SK-N-SH (cell line): ENCODE measurements at regions not wholly inside any gene's neighbourhood (a gene's known extent, or its start where the extent isn't known, plus 50 kb on each side); places are given as distances from the start of the nearest gene placed in this dataset.

Source experiments
- CTCF ChIA-PET: fragments of 300-600, 350-600 bp; formaldehyde crosslinking; extraction: SDS; loops from one replicate; lab custom pipeline; 2021; lab: Yijun Ruan, JAX
- POLR2A ChIA-PET: fragments of 350-600 bp; sonication (Branson Sonifier 250); formaldehyde crosslinking; extraction: SDS; loops from one replicate; lab custom pipeline; 2020; ENCODE audit warnings: antibody characterized with exemption, inconsistent platforms; lab: Yijun Ruan, JAX
- DNase-seq: peaks from one replicate; pipeline ENCODE4 v3.0.0; 2012
- H2AFZ ChIP-seq: fragments of 200-600 bp; sonication (generic); 2 replicates; pipeline ENCODE4 v1.8.1; 2016; ENCODE audit warnings: antibody characterized with exemption, mild to moderate bottlenecking, low read depth
- H3F3A ChIP-seq: fragments of 200-600 bp; sonication (generic); replicated peaks from 2 replicates; pipeline ENCODE3; 2016; ENCODE audit warnings: antibody characterized with exemption, mild to moderate bottlenecking; ENCODE audit not compliant: insufficient read depth
- H3K27ac ChIP-seq, 2 experiments: fragments of 200-500 bp in 1 of 2; fragments of 200-600 bp in 1 of 2; sonication (Bioruptor generic) in 1 of 2; sonication (generic), shearing (Covaris generic) in 1 of 2; 2 replicates each; pipeline versions ENCODE4 v1.5.1 to v1.6.1; 2014 to 2016; ENCODE audit warnings: low read depth in 2 of 2, inconsistent platforms in 1 of 2, low read length in 1 of 2, mild to moderate bottlenecking in 1 of 2, mixed read lengths in 1 of 2
- H3K27me3 ChIP-seq: fragments of 200-600 bp; sonication (generic), shearing (Covaris generic); 2 replicates; pipeline ENCODE4 v1.6.1; 2016; ENCODE audit warnings: mixed run types; ENCODE audit not compliant: insufficient read depth
- H3K36me3 ChIP-seq, 2 experiments: fragments of 200-500 bp in 1 of 2; fragments of 200-600 bp in 1 of 2; sonication (Bioruptor generic) in 1 of 2; sonication (generic) in 1 of 2; replicated peaks in 1 of 2; 2 replicates each; pipeline versions ENCODE3 to v1.5.1; 2014 to 2016; ENCODE audit warnings: low read length in 1 of 2, mild to moderate bottlenecking in 1 of 2; ENCODE audit not compliant: insufficient read depth in 2 of 2, control insufficient read depth in 1 of 2
- H3K4me1 ChIP-seq, 2 experiments: fragments of 200-500 bp in 1 of 2; fragments of 200-600 bp in 1 of 2; sonication (Bioruptor generic) in 1 of 2; sonication (generic), shearing (Covaris generic) in 1 of 2; 2 replicates each; pipeline versions ENCODE4 v1.5.1 to v1.6.1; 2014 to 2016; ENCODE audit warnings: low read depth in 1 of 2, low read length in 1 of 2, mixed run types in 1 of 2; ENCODE audit not compliant: insufficient read depth in 2 of 2, control insufficient read depth in 1 of 2
- H3K4me2 ChIP-seq: fragments of 200-600 bp; sonication (generic), shearing (Covaris generic); 2 replicates; pipeline ENCODE4 v1.6.1; 2017; ENCODE audit warnings: mixed run types
- H3K4me3 ChIP-seq, 2 experiments: fragments of 200-500 bp in 1 of 2; fragments of 200-600 bp in 1 of 2; sonication (Bioruptor generic) in 1 of 2; sonication (generic), shearing (Covaris generic) in 1 of 2; 2 replicates each; pipeline versions ENCODE4 v1.5.1 to v1.8.1; 2014 to 2016; ENCODE audit warnings: low read depth in 2 of 2, inconsistent platforms in 1 of 2, low read length in 1 of 2, mild to moderate bottlenecking in 1 of 2, mixed read lengths in 1 of 2, moderate library complexity in 1 of 2
- H3K79me2 ChIP-seq: fragments of 200-600 bp; sonication (generic); 2 replicates; pipeline ENCODE4 v1.8.1; 2017; ENCODE audit warnings: mild to moderate bottlenecking; ENCODE audit not compliant: insufficient read depth
- H3K9ac ChIP-seq: fragments of 200-600 bp; sonication (generic); 2 replicates; pipeline ENCODE4 v1.6.1; 2017; ENCODE audit warnings: mixed run types
- H3K9me2 ChIP-seq: fragments of 200-600 bp; sonication (generic); 2 replicates; pipeline ENCODE4 v1.6.1; 2017; ENCODE audit warnings: mixed run types
- H3K9me3 ChIP-seq: fragments of 200-600 bp; sonication (generic); 2 replicates; pipeline ENCODE4 v1.6.1; 2017; ENCODE audit warnings: mixed run types, mild to moderate bottlenecking, moderate library complexity
- H4K20me1 ChIP-seq: fragments of 200-600 bp; sonication (generic); 2 replicates; pipeline ENCODE4 v1.6.1; 2017; ENCODE audit warnings: mild to moderate bottlenecking, mixed run types; ENCODE audit not compliant: insufficient read depth
- CHD2 ChIP-seq: fragments of 150-350 bp; IDR thresholded peaks from 2 replicates; pipeline ENCODE4 v1.6.1; 2018; ENCODE audit warnings: low read length; ENCODE audit not compliant: partially characterized antibody
- CTCF ChIP-seq: fragments of 200-600 bp; sonication (generic); IDR thresholded peaks from 2 replicates; pipeline ENCODE4 v1.6.1; 2017; ENCODE audit warnings: antibody characterized with exemption, mild to moderate bottlenecking, moderate library complexity
- GABPA ChIP-seq: IDR thresholded peaks from 2 replicates; pipeline ENCODE4 v1.4.0; 2012; ENCODE audit warnings: low read depth, mild to moderate bottlenecking
- GATA2 ChIP-seq: sonication (generic); formaldehyde crosslinking; IDR thresholded peaks from 2 replicates; pipeline ENCODE4 v1.5.0; 2020; ENCODE audit warnings: mild to moderate bottlenecking, missing genetic modification reagents
- MXI1 ChIP-seq: IDR thresholded peaks from 2 replicates; pipeline ENCODE4 v1.6.1; 2012; ENCODE audit warnings: mild to moderate bottlenecking, low read depth, low read length, improper control_type of control experiment
- NRF1 ChIP-seq: IDR thresholded peaks from 2 replicates; pipeline ENCODE4 v1.6.1; 2012; ENCODE audit warnings: low read depth, mild to moderate bottlenecking, low read length
- PBX3 ChIP-seq: IDR thresholded peaks from 2 replicates; pipeline ENCODE4; 2012
- POLR2AphosphoS5 ChIP-seq: IDR thresholded peaks from 2 replicates; pipeline ENCODE4 v1.6.1; 2012; ENCODE audit warnings: low read depth, low read length
- TAF1 ChIP-seq: IDR thresholded peaks from 2 replicates; pipeline ENCODE4 v1.6.1; 2012; ENCODE audit warnings: low read depth, mild to moderate bottlenecking, low read length, moderate library complexity, borderline replicate concordance
- TEAD4 ChIP-seq: IDR thresholded peaks from 2 replicates; pipeline ENCODE4 v1.4.0; 2012; ENCODE audit warnings: mild to moderate bottlenecking, borderline replicate concordance; ENCODE audit not compliant: insufficient read depth
- ZBTB33 ChIP-seq: IDR thresholded peaks from 2 replicates; pipeline ENCODE4 v1.4.0; 2012; ENCODE audit warnings: low read depth, borderline replicate concordance
- WGBS: methylation state at CpG from one replicate; pipeline ENCODE4 v1.1.6; 2017; ENCODE audit warnings: low lambda C conversion rate; 5-methylcytosine and 5-hydroxymethylcytosine counted together

GRCh38 chr2:18077231-18077630 lies 198.8 kb downstream of the KCNS3 start:
- Histone ChIP-seq H3K4me2 (no peak overlapping the region), H3K9me2 (no peaks in the 10 kb centered on the region), H3F3A (no peaks in the 10 kb centered on the region), H2AFZ (no peak overlapping the region), H3K9me3 (no peaks in the 10 kb centered on the region), H3K27me3 (no peaks in the 10 kb centered on the region), H3K9ac (no peak overlapping the region), H3K4me3 (no peak overlapping the region), H3K27ac (no peak overlapping the region), H3K36me3 (no peaks in the 10 kb centered on the region), H3K79me2 (no peaks in the 10 kb centered on the region), H3K4me1 (no peaks in the 10 kb centered on the region), H4K20me1 (no peaks in the 10 kb centered on the region)
- WGBS, result 10% methylated on average over 1 of the region's 1 CpG
- ChIA-PET POLR2A (no interaction called here), CTCF (interaction anchor here (0.7 kb wide), 1 partner anchor 17 kb away, joined by 3 read pairs; no protein-coding TSS in a partner anchor)
- DNase-seq, result no peak
- TF ChIP-seq GABPA, result no peak
- TF ChIP-seq CTCF, result no peak
- no peak for TF ChIP-seq TEAD4
- no peak for TF ChIP-seq CHD2
- no peak for TF ChIP-seq PBX3
- no peak for TF ChIP-seq TAF1
- no peak for TF ChIP-seq POLR2AphosphoS5
- TF ChIP-seq NRF1, result no peak
- no peak for TF ChIP-seq GATA2 (CRISPR knock-in tag)
- no peak for TF ChIP-seq MXI1

GRCh38 chr2:18074476-18074875 lies 196.0 kb downstream of the KCNS3 start:
- no peaks in the 10 kb centered on the region for H3K36me3 ChIP-seq
- H3K4me1 ChIP-seq, result no peaks in the 10 kb centered on the region
- TF ChIP-seq ZBTB33, result no peak
- POLR2A ChIA-PET, result no interaction called here
- H3K27me3 ChIP-seq, result no peaks in the 10 kb centered on the region
- no peak overlapping the region for H3K4me3 ChIP-seq
- no peak overlapping the region for H3K9ac ChIP-seq
- no peaks in the 10 kb centered on the region for H3K9me2 ChIP-seq
- no peak for DNase-seq
- H3K4me2 ChIP-seq, result no peak overlapping the region
- H3K79me2 ChIP-seq, result no peaks in the 10 kb centered on the region
- CTCF ChIA-PET, result no interaction called here
- H4K20me1 ChIP-seq, result no peaks in the 10 kb centered on the region
- no peaks in the 10 kb centered on the region for H3F3A ChIP-seq
- H3K27ac ChIP-seq, result no peak overlapping the region
- H3K9me3 ChIP-seq, result no peaks in the 10 kb centered on the region
- H2AFZ ChIP-seq, result no peak overlapping the region
- 24% methylated on average over 5 of the region's 5 CpGs for WGBS
